Stomach (tissue), 8 donors: ENCODE measurements at regions not wholly inside any gene's neighbourhood (a gene's known extent, or its start where the extent isn't known, plus 50 kb on each side); places are given as distances from the start of the nearest gene placed in this dataset.

ENCODE experiments used
- DNase-seq, 2 donors: peaks; one replicate each; pipeline versions ENCODE4 v3.0.0 to v3.0.0-alpha.2; 2013 to 2019
- H3K27ac ChIP-seq, 5 donors: fragments of 200-600 bp in 4 of 5; sonication (generic) in 4 of 5; one replicate each; pipeline ENCODE4 v1.5.1; 2013 to 2019; ENCODE audit warnings: mild to moderate bottlenecking in 1 of 5, moderate library complexity in 1 of 5
- H3K27me3 ChIP-seq, 3 donors: fragments of 200-600 bp; sonication (generic); one replicate each; pipeline ENCODE4 v1.5.1; 2017 to 2019; ENCODE audit warnings: mixed run types in 1 of 3
- H3K36me3 ChIP-seq, 4 donors: fragments of 200-600 bp; sonication (generic); 1 replicate in 3 of 4; 2 replicates in 1 of 4; pipeline ENCODE4 v1.5.1; 2016 to 2019
- H3K4me1 ChIP-seq, 4 donors: fragments of 200-600 bp; sonication (generic); one replicate each; pipeline ENCODE4 v1.5.1; 2016 to 2019
- H3K4me3 ChIP-seq, 4 donors: fragments of 200-600 bp; sonication (generic) in 3 of 4; one replicate each; pipeline ENCODE4 v1.5.1; 2016 to 2019; ENCODE audit warnings: mild to moderate bottlenecking in 1 of 4
- H3K9me3 ChIP-seq, 4 donors: fragments of 200-600 bp; sonication (generic); one replicate each; pipeline ENCODE4 v1.5.1; 2016 to 2019
- EP300 ChIP-seq: sonication (generic); formaldehyde crosslinking; IDR thresholded peaks from one replicate; pipeline ENCODE4 v1.6.1; 2017; ENCODE audit warnings: antibody characterized with exemption
- POLR2A ChIP-seq, 4 donors: fragments of 450-650 bp; IDR thresholded peaks; one replicate each; pipeline ENCODE4 v1.6.1; 2016; ENCODE audit warnings: antibody characterized with exemption in 4 of 4, control low read depth in 2 of 4, mild to moderate bottlenecking in 1 of 4, moderate library complexity in 1 of 4
- POLR2AphosphoS5 ChIP-seq, 3 donors: sonication (generic); formaldehyde crosslinking; IDR thresholded peaks; one replicate each; pipeline ENCODE4 v1.6.1; 2016; ENCODE audit warnings: antibody characterized with exemption in 3 of 3
- WGBS, 5 donors: extraction: QIAGEN DNeasy Blood & Tissue Kit in 3 of 5; methylation state at CpG; one replicate each; pipeline versions ENCODE4 v1.1.5 to v1.1.7; 2013 to 2018; 5-methylcytosine and 5-hydroxymethylcytosine counted together
- intact Hi-C: fragments of 100-400 bp; cut with DNase I; formaldehyde crosslinking; loops from one replicate; pipeline ENCODE4 v1.15.1; 2023; ENCODE audit warnings: low total_unique reads
- TF ChIP-seq, protein P1 (sequence below), 7 experiments: fragments of 450-650 bp in 4 of 7; fragments of 200-600 bp in 3 of 7; sonication (generic) in 3 of 7; IDR thresholded peaks; one replicate each; pipeline ENCODE4 v1.5.1; 2016 to 2019; ENCODE audit warnings: antibody characterized with exemption in 7 of 7, control low read depth in 2 of 7, mild to moderate bottlenecking in 1 of 7
- donor health status: healthy with polysubstance abuse.
- donor health status: Bipolar disorder and iron deficiency.
- donor health status: healthy.

DNA sequence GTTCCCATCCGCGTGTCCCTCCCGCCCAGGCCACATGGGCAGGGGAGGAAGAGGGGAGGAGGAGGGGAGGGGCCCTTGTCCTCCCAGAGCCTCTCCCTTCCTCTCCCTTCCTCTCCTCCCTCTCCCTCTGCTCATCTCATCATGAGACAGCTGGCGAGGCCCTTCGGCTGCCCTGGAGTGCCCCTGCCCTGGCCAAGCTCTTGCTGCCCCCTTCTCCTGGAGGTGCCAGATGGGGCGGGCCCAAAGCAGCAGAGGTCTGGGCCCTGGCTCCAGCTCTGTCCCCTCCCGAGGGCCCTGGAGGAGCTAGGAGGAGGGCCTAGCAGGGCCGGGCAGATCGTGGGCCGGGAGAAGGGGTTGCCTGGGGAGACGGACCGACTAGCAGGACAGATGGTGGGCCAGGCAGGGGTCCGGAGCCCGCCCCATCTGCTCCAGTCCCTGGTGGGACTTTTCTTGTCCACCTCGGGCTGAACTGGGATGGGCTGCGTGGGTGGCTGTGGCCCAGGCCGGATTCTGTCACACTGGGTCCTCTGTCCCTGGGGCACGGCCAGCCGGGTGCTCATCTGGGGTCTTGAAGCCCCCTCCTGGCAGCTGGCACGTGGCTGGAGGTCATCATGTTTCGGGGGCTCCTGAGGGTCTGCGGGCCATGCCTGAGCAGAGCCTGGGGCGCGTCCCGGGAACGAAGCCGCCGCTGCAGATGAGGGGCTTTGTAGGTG lies 183.4 kb downstream of the GOLGA6L6 start:
- intact Hi-C loops, result no loop called here
- peaks cover 0 to 7% (median 1%) of the 10 kb centered on the region in 4 donors for H3K9me3 ChIP-seq

DNA sequence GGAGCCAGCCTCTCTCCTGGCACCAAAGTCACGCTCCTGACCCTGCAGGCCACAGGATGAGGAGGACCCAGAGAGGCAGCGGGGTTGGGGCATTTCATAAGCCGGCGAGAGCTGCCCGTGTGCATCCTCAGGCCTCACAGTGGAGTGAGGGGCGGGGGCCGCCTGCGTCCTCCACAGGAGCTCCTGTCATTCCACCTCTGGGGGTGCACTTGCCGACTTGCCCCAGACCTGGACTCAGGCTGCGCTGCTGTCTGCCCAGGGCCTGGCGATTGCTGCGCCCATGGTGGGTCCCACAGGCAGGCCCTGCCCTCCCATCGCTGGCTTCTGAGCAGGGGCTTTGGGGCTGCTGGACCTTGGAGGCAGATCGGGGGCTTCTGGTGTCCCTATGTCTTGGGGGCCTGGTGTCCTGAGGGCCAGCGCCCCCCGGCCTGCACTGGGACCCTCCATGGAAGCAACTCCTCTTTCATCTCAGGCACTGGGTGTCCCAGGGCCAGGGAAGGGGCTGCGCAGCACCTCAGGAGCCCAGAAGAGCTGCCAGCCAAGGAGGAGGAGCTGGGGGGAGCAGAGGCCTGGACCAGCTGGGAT lies 184.0 kb downstream of the GOLGA6L6 start:
- Histone ChIP-seq H3K4me1 (peaks cover 0 to 4% (median 0%) of the 10 kb centered on the region in 4 donors), H3K4me3 (no peak overlapping the region), H3K36me3 (no peaks in the 10 kb centered on the region), H3K9me3 (peaks cover 0 to 7% (median 1%) of the 10 kb centered on the region in 4 donors), H3K27ac (no peak overlapping the region), H3K27me3 (peaks cover 0 to 27% (median 4%) of the 10 kb centered on the region in 3 donors)
- 76 to 87% (median 86%) methylated on average over 17 of the region's 17 CpGs for WGBS, 5 donors
- intact Hi-C loops, result no loop called here
- peak; percentile 7 to 25 for DNase-seq
- TF ChIP-seq POLR2A (IDR thresholded peaks at IDR 0.05) (no peak), POLR2AphosphoS5 (IDR thresholded peaks at IDR 0.05) (no peak), EP300 (no peak)
- TF ChIP-seq, protein P1, sequence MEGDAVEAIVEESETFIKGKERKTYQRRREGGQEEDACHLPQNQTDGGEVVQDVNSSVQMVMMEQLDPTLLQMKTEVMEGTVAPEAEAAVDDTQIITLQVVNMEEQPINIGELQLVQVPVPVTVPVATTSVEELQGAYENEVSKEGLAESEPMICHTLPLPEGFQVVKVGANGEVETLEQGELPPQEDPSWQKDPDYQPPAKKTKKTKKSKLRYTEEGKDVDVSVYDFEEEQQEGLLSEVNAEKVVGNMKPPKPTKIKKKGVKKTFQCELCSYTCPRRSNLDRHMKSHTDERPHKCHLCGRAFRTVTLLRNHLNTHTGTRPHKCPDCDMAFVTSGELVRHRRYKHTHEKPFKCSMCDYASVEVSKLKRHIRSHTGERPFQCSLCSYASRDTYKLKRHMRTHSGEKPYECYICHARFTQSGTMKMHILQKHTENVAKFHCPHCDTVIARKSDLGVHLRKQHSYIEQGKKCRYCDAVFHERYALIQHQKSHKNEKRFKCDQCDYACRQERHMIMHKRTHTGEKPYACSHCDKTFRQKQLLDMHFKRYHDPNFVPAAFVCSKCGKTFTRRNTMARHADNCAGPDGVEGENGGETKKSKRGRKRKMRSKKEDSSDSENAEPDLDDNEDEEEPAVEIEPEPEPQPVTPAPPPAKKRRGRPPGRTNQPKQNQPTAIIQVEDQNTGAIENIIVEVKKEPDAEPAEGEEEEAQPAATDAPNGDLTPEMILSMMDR (IDR thresholded peaks at IDR 0.05), result no peak

More for the DNA sequence above, 183.4 kb downstream of the GOLGA6L6 start:
- Histone ChIP-seq H3K4me3 (no peak overlapping the region), H3K4me1 (peaks cover 0 to 4% (median 0%) of the 10 kb centered on the region in 4 donors), H3K27me3 (peaks cover 0 to 25% (median 4%) of the 10 kb centered on the region in 3 donors), H3K27ac (no peak overlapping the region), H3K36me3 (no peaks in the 10 kb centered on the region)
- DNase-seq, result peak; percentile 5 to 25
- no peak for TF ChIP-seq POLR2AphosphoS5 (IDR thresholded peaks at IDR 0.05)
- WGBS, 5 donors, result 86 to 90% (median 87%) methylated on average over 26 to 28 of the region's 28 CpGs

DNA sequence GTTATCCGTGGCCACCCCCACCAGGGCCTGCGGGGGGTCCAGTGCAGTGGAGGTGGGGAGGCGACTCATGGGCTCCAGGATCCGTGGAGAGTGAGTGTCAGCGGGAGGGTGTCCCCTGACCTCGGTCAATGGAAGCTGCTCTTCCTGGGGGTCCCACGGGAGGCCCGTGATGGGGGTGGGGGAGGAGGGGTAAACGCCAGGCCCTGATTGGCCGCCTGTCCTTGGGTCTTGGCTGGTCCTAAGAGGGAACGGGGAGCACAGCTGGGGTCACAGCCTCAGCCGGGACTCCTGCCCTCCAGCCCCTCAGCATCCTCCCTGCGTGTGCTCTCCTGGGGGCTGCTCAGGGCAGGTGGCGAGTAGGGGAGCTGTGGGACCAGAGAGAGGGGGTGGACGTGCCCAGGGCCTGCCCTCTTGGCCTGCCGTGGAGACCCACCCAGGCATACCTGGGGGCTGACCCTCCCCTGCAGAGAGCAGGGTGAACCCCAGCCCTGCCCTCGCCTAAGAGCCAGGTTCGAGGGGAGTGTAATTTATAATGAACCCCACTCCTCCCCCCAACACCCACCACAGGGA lies 184.6 kb downstream of the GOLGA6L6 start:
- intact Hi-C loops, result no loop called here
- H3K27me3 ChIP-seq, result peaks cover 0 to 33% (median 4%) of the 10 kb centered on the region in 3 donors
- H3K36me3 ChIP-seq, result no peaks in the 10 kb centered on the region
- WGBS, 5 donors, result 73 to 85% (median 81%) methylated on average over 18 of the region's 18 CpGs
- TF ChIP-seq POLR2AphosphoS5 (IDR thresholded peaks at IDR 0.05) (no peak), EP300 (no peak), POLR2A (IDR thresholded peaks at IDR 0.05) (no peak)
- TF ChIP-seq, protein P1 (IDR thresholded peaks at IDR 0.05), result no peak
- DNase-seq, result peak in 1 of 2 donors; percentile 6
- no peak overlapping the region for H3K27ac ChIP-seq
- H3K9me3 ChIP-seq, result peaks cover 0 to 7% (median 1%) of the 10 kb centered on the region in 4 donors
- peaks cover 0 to 4% (median 0%) of the 10 kb centered on the region in 4 donors for H3K4me1 ChIP-seq
- no peak overlapping the region for H3K4me3 ChIP-seq

DNA sequence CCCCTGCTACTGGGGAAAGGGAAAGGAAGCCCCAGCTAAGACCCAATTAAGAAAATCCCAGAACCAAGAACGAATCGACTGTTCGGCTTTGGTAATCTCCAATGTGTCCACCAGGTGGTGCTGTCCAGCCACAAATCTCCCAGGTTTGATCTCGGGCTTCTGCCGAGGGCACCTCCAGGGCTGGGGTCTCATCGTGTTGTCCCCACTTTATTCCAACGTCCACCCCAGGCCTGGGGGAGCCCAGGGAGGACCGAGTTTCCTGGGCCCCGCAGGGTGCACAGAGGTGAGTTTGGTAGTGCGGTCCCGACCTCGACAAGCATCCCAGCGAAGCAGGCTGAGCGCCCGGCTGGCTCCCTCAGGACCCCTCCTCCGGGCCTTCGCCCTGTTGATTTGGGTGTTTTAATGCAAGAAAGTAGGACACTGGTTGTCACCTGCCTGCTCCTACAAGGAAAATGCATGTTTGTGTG lies 185.1 kb downstream of the GOLGA6L6 start:
- intact Hi-C loops, result no loop called here
- Histone ChIP-seq H3K36me3 (no peaks in the 10 kb centered on the region), H3K27me3 (peaks cover 0 to 37% (median 9%) of the 10 kb centered on the region in 3 donors), H3K9me3 (peaks cover 0 to 7% (median 1%) of the 10 kb centered on the region in 4 donors), H3K27ac (no peak overlapping the region), H3K4me3 (no peak overlapping the region), H3K4me1 (peaks cover 0 to 4% (median 0%) of the 10 kb centered on the region in 4 donors)
- DNase-seq, result peak; percentile 30 to 63
- WGBS, 5 donors, result 51 to 66% (median 63%) methylated on average over 17 of the region's 17 CpGs
- TF ChIP-seq EP300, result no peak
- TF ChIP-seq, protein P1 (IDR thresholded peaks at IDR 0.05), result peak in 6 of 7 experiments; percentile 14 to 96 (median 82)
